Neural cell (in vitro differentiated cells): ENCODE measurements at regions not wholly inside any gene's neighbourhood (a gene's known extent, or its start where the extent isn't known, plus 50 kb on each side); places are given as distances from the start of the nearest gene placed in this dataset.

Experiments used
- POLR2AphosphoS5 ChIP-seq: IDR thresholded peaks from 2 replicates; pipeline ENCODE4 v1.6.1; 2012
- TAF1 ChIP-seq: IDR thresholded peaks from 2 replicates; pipeline ENCODE4 v1.6.1; 2012; ENCODE audit warnings: low read depth
- TF ChIP-seq, protein P1 (sequence below): fragments of 450-650 bp; IDR thresholded peaks from 2 replicates; pipeline ENCODE4 v1.5.1; 2014; ENCODE audit warnings: antibody characterized with exemption, mild to moderate bottlenecking, moderate library complexity; ENCODE audit not compliant: poor library complexity, severe bottlenecking

DNA sequence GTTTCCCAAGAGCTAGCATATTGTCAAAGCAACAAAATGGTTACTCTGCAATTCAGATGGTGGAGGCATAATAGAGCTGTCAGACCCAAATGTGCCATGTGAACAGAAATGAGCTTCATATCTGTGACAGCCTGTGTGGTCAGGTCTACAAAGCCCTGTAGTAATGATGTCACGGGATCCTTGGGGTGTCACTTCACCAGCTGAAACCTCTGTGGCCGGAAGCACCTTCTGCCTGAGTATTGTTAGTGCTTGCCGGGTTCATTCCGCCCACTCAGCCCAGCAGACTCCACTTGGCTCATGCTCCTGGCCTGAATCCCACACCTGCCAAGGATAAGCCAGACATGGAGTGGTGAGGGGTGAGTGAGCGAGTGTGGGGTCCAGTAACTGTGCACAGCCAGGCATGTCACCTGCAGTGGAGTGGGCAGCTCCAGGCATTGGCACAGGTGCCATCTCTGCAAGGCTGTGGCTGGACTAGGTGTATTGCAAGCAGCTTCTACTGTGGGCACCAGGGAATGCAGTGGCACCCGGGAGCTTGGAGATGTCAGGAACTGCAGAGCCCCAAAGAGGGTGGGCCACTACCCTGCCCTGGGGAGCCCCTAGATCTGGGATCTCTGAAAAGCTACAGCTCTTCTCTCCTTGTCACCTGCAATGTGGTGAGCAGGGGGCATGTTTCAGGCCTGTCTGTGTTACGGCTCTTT is 341.9 kb upstream of the CHRM2 start:
- TF ChIP-seq, protein P1, sequence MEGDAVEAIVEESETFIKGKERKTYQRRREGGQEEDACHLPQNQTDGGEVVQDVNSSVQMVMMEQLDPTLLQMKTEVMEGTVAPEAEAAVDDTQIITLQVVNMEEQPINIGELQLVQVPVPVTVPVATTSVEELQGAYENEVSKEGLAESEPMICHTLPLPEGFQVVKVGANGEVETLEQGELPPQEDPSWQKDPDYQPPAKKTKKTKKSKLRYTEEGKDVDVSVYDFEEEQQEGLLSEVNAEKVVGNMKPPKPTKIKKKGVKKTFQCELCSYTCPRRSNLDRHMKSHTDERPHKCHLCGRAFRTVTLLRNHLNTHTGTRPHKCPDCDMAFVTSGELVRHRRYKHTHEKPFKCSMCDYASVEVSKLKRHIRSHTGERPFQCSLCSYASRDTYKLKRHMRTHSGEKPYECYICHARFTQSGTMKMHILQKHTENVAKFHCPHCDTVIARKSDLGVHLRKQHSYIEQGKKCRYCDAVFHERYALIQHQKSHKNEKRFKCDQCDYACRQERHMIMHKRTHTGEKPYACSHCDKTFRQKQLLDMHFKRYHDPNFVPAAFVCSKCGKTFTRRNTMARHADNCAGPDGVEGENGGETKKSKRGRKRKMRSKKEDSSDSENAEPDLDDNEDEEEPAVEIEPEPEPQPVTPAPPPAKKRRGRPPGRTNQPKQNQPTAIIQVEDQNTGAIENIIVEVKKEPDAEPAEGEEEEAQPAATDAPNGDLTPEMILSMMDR, result no peak
- TF ChIP-seq POLR2AphosphoS5 (no peak), TAF1 (no peak)
